Skin epidermis (tissue), 12 donors: ENCODE measurements at regions not wholly inside any gene's neighbourhood (a gene's known extent, or its start where the extent isn't known, plus 50 kb on each side); places are given as distances from the start of the nearest gene placed in this dataset.
A peak's percentile ranks its signal among the peaks of the same experiment; 100 is the strongest.
"Not testable (repeated sequence)": the region's sequence is repeated elsewhere in the genome, so short reads cannot be mapped to it uniquely, and the experiment has no call there.

ENCODE experiments used
- H3K27ac ChIP-seq, 21 experiments: fragments of 200-600 bp; sonication (generic) in 11 of 21; one replicate each; pipeline ENCODE4 v1.5.0; 2020; ENCODE audit warnings: mild to moderate bottlenecking in 3 of 21, inconsistent platforms in 2 of 21, moderate library complexity in 2 of 21
- H3K4me3 ChIP-seq, 7 experiments: fragments of 200-600 bp; sonication (generic) in 2 of 7; one replicate each; pipeline ENCODE4 v1.5.0; 2020; ENCODE audit warnings: inconsistent platforms in 2 of 7, mild to moderate bottlenecking in 2 of 7, moderate library complexity in 1 of 7

DNA sequence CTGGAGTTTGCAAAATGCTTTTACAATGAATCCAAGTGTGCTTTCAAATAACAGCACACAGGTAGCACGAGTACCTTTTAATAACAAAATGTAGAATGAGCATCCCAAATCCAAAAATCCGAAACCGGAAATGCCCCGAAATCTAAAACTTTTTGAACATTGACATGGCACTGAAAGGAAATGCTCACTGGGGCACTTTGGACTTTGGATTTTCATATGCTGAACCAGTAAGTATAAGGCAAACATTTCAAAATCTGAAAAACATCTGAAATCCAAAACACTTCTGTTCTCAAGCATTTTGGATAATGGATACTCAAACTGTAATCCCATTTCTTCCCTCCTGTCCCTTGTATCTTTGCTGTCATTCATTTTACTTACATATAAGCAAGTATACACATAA lies 50.1 kb downstream of the GCNT4 start:
- no peak overlapping the region for H3K4me3 ChIP-seq
- no peak overlapping the region for H3K27ac ChIP-seq

DNA sequence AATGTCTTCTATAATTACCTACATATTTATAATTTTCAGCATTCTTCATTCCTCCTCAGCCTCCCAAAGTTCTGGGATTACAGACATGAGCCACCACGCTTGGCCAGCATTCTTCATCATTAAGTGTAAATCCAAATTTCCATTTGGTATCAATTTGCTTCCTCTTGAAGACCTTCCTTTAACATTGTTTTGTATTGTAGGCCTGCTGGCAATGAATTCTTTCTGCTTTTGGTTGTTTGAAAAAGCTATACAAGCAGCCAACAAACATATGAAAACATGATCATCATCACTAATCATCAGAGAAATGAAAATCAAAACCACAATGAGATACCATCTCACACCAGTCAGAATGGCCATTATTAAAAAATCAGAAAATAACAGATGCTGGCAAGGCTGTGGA lies 56.4 kb downstream of the GCNT4 start:
- Histone ChIP-seq H3K27ac (no peak overlapping the region), H3K4me3 (no peak overlapping the region)

- no peak overlapping the region for H3K27ac ChIP-seq
- H3K4me3 ChIP-seq = no peak overlapping the region
Measured at GRCh38 chr5:74994826-74995225, 57.5 kb downstream of the GCNT4 start.

DNA sequence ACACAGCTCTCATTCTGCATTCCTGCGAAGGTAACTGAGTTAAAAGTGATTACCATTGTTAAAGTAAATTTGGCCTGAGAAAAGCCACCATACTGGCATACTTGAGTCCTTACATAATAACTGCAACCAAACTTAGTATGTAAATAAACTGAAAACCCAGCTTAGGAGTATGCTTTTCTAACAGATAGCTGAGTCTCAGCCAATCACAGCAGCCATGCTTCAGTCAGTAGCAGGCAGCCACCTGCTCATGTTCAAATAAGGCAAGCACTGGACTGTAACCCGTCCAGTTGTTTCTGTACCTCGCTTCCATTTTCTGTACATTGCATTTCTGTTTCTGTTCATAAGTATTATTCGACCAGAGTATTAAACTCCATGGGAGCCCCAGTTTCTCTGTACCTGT lies 58.6 kb downstream of the GCNT4 start:
- H3K27ac ChIP-seq = no peak overlapping the region

DNA sequence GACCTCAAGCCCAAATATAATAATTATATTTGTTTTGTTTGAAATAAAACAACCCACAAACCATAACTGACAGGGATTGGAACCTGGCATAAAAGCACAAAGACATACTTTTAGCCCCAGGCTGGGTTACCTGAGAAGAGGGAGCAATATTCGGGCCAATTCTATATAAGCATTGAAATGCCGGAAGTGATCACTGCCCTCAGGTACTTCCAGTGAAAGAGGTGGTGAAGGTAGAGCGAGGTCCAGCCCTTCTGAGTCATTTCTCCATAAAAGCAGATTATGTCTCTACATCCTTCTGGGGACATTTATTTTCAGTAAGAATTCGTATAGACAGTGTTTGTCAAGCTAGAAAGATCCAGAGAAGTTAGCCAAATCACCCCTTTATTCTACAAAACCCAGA lies 59.6 kb downstream of the GCNT4 start:
- Histone ChIP-seq H3K4me3 (no peak overlapping the region), H3K27ac (no peak overlapping the region)

More for the DNA sequence above, 58.6 kb downstream of the GCNT4 start:
- no peak overlapping the region for H3K4me3 ChIP-seq

- H3K27ac ChIP-seq = no peak overlapping the region
- no peak overlapping the region for H3K4me3 ChIP-seq
Measured at GRCh38 chr5:74991522-74991921, 60.8 kb downstream of the GCNT4 start.

- H3K27ac ChIP-seq = no peak overlapping the region
- H3K4me3 ChIP-seq = no peak overlapping the region
Measured at GRCh38 chr5:74990194-74990593, 62.2 kb downstream of the GCNT4 start.

DNA sequence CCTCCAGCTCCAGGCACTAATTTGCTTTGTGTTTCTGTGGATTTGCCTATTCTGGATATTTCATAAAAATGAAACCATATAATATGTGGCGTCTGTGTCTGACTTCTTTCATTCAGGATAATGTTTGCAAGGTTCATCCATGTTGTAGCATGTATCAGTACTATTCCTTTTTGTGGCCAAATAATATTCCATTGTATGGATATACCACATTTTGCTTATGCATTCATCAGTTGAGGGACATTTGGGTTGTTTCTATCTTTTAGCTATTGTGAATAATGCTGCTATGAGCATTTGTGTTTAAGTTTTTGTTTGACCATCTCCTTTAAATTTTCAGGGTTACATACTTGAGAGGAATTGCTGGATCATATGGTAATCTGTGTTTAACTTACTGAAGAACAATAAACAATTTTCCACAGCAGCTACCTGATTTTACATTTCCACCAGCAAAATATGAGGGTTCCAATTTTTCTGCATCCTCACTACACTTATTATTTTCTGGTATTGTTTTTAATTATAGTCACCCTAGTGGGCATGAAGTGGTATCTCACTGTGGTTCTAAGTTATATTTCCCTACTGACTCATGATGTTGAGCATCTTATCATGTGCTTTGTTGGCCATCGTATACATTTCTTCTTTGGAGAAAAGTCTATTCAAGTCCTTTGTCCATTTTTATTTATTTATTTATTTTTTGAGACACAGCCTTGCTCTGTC lies 63.9 kb downstream of the GCNT4 start:
- Histone ChIP-seq H3K4me3 (no peak overlapping the region), H3K27ac (no peak overlapping the region)

- no peak overlapping the region for H3K27ac ChIP-seq
- H3K4me3 ChIP-seq = no peak overlapping the region
Measured at GRCh38 chr5:74978345-74978744, 74.0 kb downstream of the GCNT4 start.

GRCh38 chr5:74977471-74977870 lies 74.9 kb downstream of the GCNT4 start:
- Histone ChIP-seq H3K4me3 (no peak overlapping the region), H3K27ac (no peak overlapping the region)

- H3K4me3 ChIP-seq = no peak overlapping the region
- H3K27ac ChIP-seq = no peak overlapping the region
Measured at GRCh38 chr5:74976651-74977050, 75.7 kb downstream of the GCNT4 start.

GRCh38 chr5:74975582-74975981 lies 76.8 kb downstream of the GCNT4 start:
- no peak overlapping the region for H3K4me3 ChIP-seq
- H3K27ac ChIP-seq = peak overlapping the region in 2 of 21 experiments; percentile 63 to 70

- peak overlapping the region in 4 of 21 experiments; percentile 27 to 70 (median 61) for H3K27ac ChIP-seq
- no peak overlapping the region for H3K4me3 ChIP-seq
Measured at GRCh38 chr5:74974451-74975091, 77.8 kb downstream of the GCNT4 start.

GRCh38 chr5:74973694-74974093 lies 78.7 kb downstream of the GCNT4 start:
- Histone ChIP-seq H3K4me3 (no peak overlapping the region), H3K27ac (peak overlapping the region in 3 of 21 experiments; percentile 27 to 70 (median 63))

DNA sequence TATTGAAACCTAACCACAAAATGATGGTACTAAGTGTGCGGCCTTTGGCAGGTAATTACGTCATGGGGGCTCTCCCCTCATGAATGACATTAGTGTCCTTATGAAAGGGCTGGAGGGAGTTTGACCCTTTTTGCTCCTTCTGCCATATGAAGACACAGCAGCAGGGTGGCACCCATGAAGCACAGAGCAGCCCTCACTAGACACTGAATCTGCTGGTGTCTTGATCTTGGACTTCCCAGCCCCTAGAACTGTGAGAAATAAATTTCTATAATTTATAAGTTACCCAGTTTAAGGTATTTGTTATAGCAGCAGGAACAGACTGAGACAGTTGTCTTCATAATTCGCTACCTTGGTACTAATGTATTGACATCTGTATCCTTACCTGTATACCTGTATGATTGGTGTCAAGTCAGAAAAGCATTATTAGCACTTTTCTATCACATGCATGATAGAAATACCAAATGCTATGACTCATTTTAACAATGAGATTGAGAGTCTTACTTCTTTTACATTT lies 80.4 kb downstream of the GCNT4 start:
- Histone ChIP-seq H3K4me3 (no peak overlapping the region), H3K27ac (no peak overlapping the region)

GRCh38 chr5:74970891-74971290 lies 81.5 kb downstream of the GCNT4 start:
- H3K27ac ChIP-seq, H3K4me3 ChIP-seq: not testable (repeated sequence)

GRCh38 chr5:74969726-74970125 lies 82.6 kb downstream of the GCNT4 start:
- no peak overlapping the region for H3K4me3 ChIP-seq
- no peak overlapping the region for H3K27ac ChIP-seq

DNA sequence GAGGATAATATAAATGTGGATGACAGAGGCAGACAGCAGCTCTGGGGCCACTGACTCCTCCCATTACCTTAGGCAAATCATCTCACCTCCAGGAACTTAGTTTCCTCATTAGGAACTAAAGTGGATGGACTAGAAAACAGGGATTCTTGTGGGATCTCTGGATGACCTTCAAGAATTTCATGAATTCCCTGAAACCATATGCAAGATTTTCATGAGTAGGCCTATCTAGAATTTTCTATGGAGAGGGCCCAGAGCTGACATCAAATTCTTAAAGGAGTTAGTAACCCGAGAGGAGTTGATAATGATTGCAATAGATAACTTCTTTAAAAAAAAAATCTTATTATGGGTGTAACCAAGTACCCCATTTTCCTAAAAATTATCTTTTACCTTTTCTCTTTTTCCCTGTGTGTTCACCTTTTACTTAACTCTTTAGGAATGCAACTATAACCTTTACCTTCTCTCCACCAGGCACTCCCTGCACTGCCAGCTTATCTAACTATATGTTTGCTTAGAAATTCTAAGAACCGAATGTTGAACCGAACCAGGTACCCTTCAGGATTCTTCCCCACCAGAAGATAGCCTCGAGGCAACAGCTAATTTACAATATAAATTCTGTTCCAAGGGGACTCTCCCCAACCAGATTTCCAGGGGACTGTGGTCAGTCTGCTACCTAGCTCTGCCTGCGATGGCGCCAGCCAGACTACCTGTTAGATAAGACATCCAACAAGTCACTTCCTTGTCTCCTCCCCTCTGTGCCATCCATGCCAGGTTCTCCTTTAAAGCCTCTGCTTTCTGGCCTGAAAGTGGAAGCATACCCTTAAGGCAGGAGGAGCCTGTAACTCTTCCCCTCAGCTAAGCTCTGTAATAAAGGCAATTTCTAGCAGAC lies 86.0 kb downstream of the GCNT4 start:
- Histone ChIP-seq H3K4me3 (no peak overlapping the region), H3K27ac (no peak overlapping the region)

DNA sequence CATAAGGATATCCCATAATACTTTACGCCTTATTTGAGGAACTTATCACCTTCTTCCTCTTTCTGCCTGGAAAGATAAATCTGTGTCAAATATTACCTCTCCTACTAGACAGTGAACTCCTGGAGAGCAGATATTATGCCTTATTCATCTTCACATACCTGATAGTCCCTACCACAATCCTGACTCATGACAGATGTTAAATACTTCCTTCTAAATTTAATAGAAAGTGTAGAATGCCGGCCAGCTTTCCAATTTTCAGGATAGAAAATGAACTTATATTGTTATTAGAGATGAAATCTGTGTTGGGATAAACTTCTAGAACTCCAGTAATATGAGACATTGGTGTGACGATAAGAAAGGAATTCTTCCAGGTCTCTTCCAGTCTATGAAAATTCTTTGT lies 89.0 kb downstream of the GCNT4 start:
- Histone ChIP-seq H3K4me3 (no peak overlapping the region), H3K27ac (no peak overlapping the region)

DNA sequence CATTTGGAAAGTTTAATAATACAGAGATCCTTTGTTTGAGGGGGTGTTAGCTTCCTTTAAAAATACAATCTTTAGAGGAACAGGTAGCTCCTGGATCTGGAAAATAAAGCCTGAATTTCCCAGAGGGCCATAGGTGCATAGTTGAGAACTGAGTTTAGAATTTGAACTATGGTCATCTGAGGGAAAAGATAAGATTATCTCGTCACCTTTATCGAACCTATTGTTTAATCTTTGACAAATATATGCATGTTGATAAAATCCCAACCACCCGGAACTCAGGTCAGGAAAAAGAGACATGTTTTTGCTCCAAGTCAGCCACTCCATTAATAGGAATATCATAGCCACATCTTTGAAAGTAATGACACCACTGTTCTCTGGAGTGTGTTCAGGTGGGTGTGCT lies 91.7 kb upstream of the FAM169A start:
- no peak overlapping the region for H3K27ac ChIP-seq

More for the DNA sequence above, 91.7 kb upstream of the FAM169A start:
- no peak overlapping the region for H3K4me3 ChIP-seq
